ENCODE measurements at regions not wholly inside any gene's neighbourhood (a gene's known extent, or its start where the extent isn't known, plus 50 kb on each side); places are given as distances from the start of the nearest gene placed in this dataset.
"Not testable (repeated sequence)": the region's sequence is repeated elsewhere in the genome, so short reads cannot be mapped to it uniquely, and the experiment has no call there.

- no peak for DNase-seq
Measured at GRCh38 chr13:91236921-91237320, 110.6 kb upstream of the MIR17HG start.

GRCh38 chr13:91238036-91238435 is 109.5 kb upstream of the MIR17HG start:
- DNase-seq = no peak

GRCh38 chr13:91240341-91240740 is 107.1 kb upstream of the MIR17HG start:
- DNase-seq = no peak

- DNase-seq = no peak
Measured at GRCh38 chr13:91241221-91241933, 106.1 kb upstream of the MIR17HG start.

- DNase-seq = no peak
Measured at GRCh38 chr13:91242652-91243051, 104.8 kb upstream of the MIR17HG start.

- DNase-seq = no peak
Measured at GRCh38 chr13:91245288-91245687, 102.2 kb upstream of the MIR17HG start.

- no peak for DNase-seq
Measured at GRCh38 chr13:91247768-91248167, 99.7 kb upstream of the MIR17HG start.

GRCh38 chr13:91248249-91248648 is 99.2 kb upstream of the MIR17HG start:
- no peak for DNase-seq

GRCh38 chr13:91249370-91249769 is 98.1 kb upstream of the MIR17HG start:
- no peak for DNase-seq

GRCh38 chr13:91249861-91250260 is 97.6 kb upstream of the MIR17HG start:
- DNase-seq = no peak

GRCh38 chr13:91251573-91251972 is 95.9 kb upstream of the MIR17HG start:
- not testable (repeated sequence) for DNase-seq

GRCh38 chr13:91264484-91264883 is 83.0 kb upstream of the MIR17HG start:
- no peak for DNase-seq

- DNase-seq = no peak
Measured at GRCh38 chr13:91269237-91269636, 78.2 kb upstream of the MIR17HG start.

- no peak for DNase-seq
Measured at GRCh38 chr13:91270031-91270430, 77.5 kb upstream of the MIR17HG start.

GRCh38 chr13:91272235-91272777 is 75.2 kb upstream of the MIR17HG start:
- DNase-seq = no peak

GRCh38 chr13:91273675-91274074 is 73.8 kb upstream of the MIR17HG start:
- no peak for DNase-seq

GRCh38 chr13:91277013-91277676 is 70.3 kb upstream of the MIR17HG start:
- DNase-seq = no peak

- DNase-seq = no peak
Measured at GRCh38 chr13:91278291-91278690, 69.2 kb upstream of the MIR17HG start.

- no peak for DNase-seq
Measured at GRCh38 chr13:91278888-91279287, 68.6 kb upstream of the MIR17HG start.

- no peak for DNase-seq
Measured at GRCh38 chr13:91280801-91281200, 66.7 kb upstream of the MIR17HG start.

- DNase-seq = no peak
Measured at GRCh38 chr13:91284335-91284734, 63.2 kb upstream of the MIR17HG start.

GRCh38 chr13:91286317-91286716 is 61.2 kb upstream of the MIR17HG start:
- no peak for DNase-seq

GRCh38 chr13:91291078-91291477 is 56.4 kb upstream of the MIR17HG start:
- no peak for DNase-seq

GRCh38 chr13:91292630-91293221 is 54.8 kb upstream of the MIR17HG start:
- DNase-seq = no peak

All from HCEC 1CT (cell line).